ENCODE measurements at regions not wholly inside any gene's neighbourhood (a gene's known extent, or its start where the extent isn't known, plus 50 kb on each side); places are given as distances from the start of the nearest gene placed in this dataset.

GRCh38 chr4:23036503-23036902 is 343.8 kb downstream of the GBA3 start:
- H3K27ac Mint-ChIP-seq = no peak overlapping the region
- no peak for TF ChIP-seq CTCF (IDR thresholded peaks at IDR 0.05; ENCODE audit: unreplicated experiment)
- DNase-seq (ENCODE audit: low spot score in 2 of 2, unreplicated experiment in 2 of 2) = no peak
- H3K4me3 Mint-ChIP-seq = no peak overlapping the region
- H3K27me3 Mint-ChIP-seq (ENCODE audit: low read depth) = no peaks in the 10 kb centered on the region
- peaks cover 6% of the 10 kb centered on the region for H3K9me3 Mint-ChIP-seq
- no peaks in the 10 kb centered on the region for H3K4me1 Mint-ChIP-seq
- H3K36me3 Mint-ChIP-seq = no peaks in the 10 kb centered on the region

- Mint-ChIP-seq H3K4me1 (no peaks in the 10 kb centered on the region), H3K4me3 (no peak overlapping the region), H3K9me3 (peaks cover 6% of the 10 kb centered on the region), H3K36me3 (no peaks in the 10 kb centered on the region), H3K27me3 (ENCODE audit: low read depth) (no peaks in the 10 kb centered on the region), H3K27ac (no peak overlapping the region)
- DNase-seq (ENCODE audit: low spot score in 2 of 2, unreplicated experiment in 2 of 2) = no peak
- TF ChIP-seq CTCF (IDR thresholded peaks at IDR 0.05; ENCODE audit: unreplicated experiment) = no peak
Observed at GRCh38 chr4:23035521-23036056, 342.9 kb downstream of the GBA3 start.

GRCh38 chr4:23034731-23035130 is 342.0 kb downstream of the GBA3 start:
- DNase-seq (ENCODE audit: low spot score in 2 of 2, unreplicated experiment in 2 of 2) = no peak
- no peak overlapping the region for H3K27ac Mint-ChIP-seq
- peaks cover 6% of the 10 kb centered on the region for H3K9me3 Mint-ChIP-seq
- no peaks in the 10 kb centered on the region for H3K4me1 Mint-ChIP-seq
- H3K36me3 Mint-ChIP-seq = no peaks in the 10 kb centered on the region
- no peak overlapping the region for H3K4me3 Mint-ChIP-seq
- H3K27me3 Mint-ChIP-seq (ENCODE audit: low read depth) = no peaks in the 10 kb centered on the region
- TF ChIP-seq CTCF (IDR thresholded peaks at IDR 0.05; ENCODE audit: unreplicated experiment) = no peak

GRCh38 chr4:23033796-23034195 is 341.1 kb downstream of the GBA3 start:
- H3K9me3 Mint-ChIP-seq = peaks cover 6% of the 10 kb centered on the region
- TF ChIP-seq CTCF (IDR thresholded peaks at IDR 0.05; ENCODE audit: unreplicated experiment) = no peak
- no peak overlapping the region for H3K4me3 Mint-ChIP-seq
- no peaks in the 10 kb centered on the region for H3K27me3 Mint-ChIP-seq (ENCODE audit: low read depth)
- no peaks in the 10 kb centered on the region for H3K36me3 Mint-ChIP-seq
- DNase-seq (ENCODE audit: low spot score in 2 of 2, unreplicated experiment in 2 of 2) = no peak
- H3K27ac Mint-ChIP-seq = no peak overlapping the region
- no peaks in the 10 kb centered on the region for H3K4me1 Mint-ChIP-seq

GRCh38 chr4:23028875-23029274 is 336.1 kb downstream of the GBA3 start:
- Mint-ChIP-seq H3K36me3 (no peaks in the 10 kb centered on the region), H3K27me3 (ENCODE audit: low read depth) (no peaks in the 10 kb centered on the region), H3K4me3 (no peak overlapping the region), H3K9me3 (no peaks in the 10 kb centered on the region), H3K27ac (no peak overlapping the region), H3K4me1 (no peaks in the 10 kb centered on the region)
- no peak for TF ChIP-seq CTCF (IDR thresholded peaks at IDR 0.05; ENCODE audit: unreplicated experiment)
- DNase-seq (ENCODE audit: low spot score in 2 of 2, unreplicated experiment in 2 of 2) = no peak

- H3K4me3 Mint-ChIP-seq = no peak overlapping the region
- no peak for DNase-seq (ENCODE audit: low spot score in 2 of 2, unreplicated experiment in 2 of 2)
- no peaks in the 10 kb centered on the region for H3K36me3 Mint-ChIP-seq
- H3K4me1 Mint-ChIP-seq = peaks cover 21% of the 10 kb centered on the region
- H3K27ac Mint-ChIP-seq = no peak overlapping the region
- no peaks in the 10 kb centered on the region for H3K27me3 Mint-ChIP-seq (ENCODE audit: low read depth)
- no peaks in the 10 kb centered on the region for H3K9me3 Mint-ChIP-seq
- TF ChIP-seq CTCF (IDR thresholded peaks at IDR 0.05; ENCODE audit: unreplicated experiment) = no peak
Observed at GRCh38 chr4:23023666-23024065, 330.9 kb downstream of the GBA3 start.

Measured in mesothelial cell of epicardium (in vitro differentiated cells).